Stimulated activated memory B cell treated with anti-CD40 and anti-IgM and Interleukin-4, amounts not matched to agents 10 μg/mL and 1 μg/mL and 100 μg/mL, for 72 hours (primary cell): ENCODE measurements at regions not wholly inside any gene's neighbourhood (a gene's known extent, or its start where the extent isn't known, plus 50 kb on each side); places are given as distances from the start of the nearest gene placed in this dataset.

Source experiments
- ATAC-seq: fragments of 150-1000 bp; cut with Tn5 transposase; 2 replicates; pipeline ENCODE4 v1.10.0; 2021
- H3K27ac Mint-ChIP-seq: one replicate; pipeline ENCODE4 v1.8.0; 2022; ENCODE audit warnings: mild to moderate bottlenecking, mixed read lengths
- H3K27me3 Mint-ChIP-seq: one replicate; pipeline ENCODE4 v1.8.0; 2022; ENCODE audit warnings: mixed read lengths
- H3K36me3 Mint-ChIP-seq: one replicate; pipeline ENCODE4 v1.8.0; 2022; ENCODE audit warnings: mixed read lengths
- H3K4me1 Mint-ChIP-seq: one replicate; pipeline ENCODE4 v1.8.0; 2022; ENCODE audit warnings: mixed read lengths
- H3K4me3 Mint-ChIP-seq: one replicate; pipeline ENCODE4 v1.8.0; 2022; ENCODE audit warnings: mild to moderate bottlenecking, moderate library complexity, mixed read lengths
- H3K9me3 Mint-ChIP-seq: one replicate; pipeline ENCODE4 v1.8.0; 2022; ENCODE audit warnings: mixed read lengths

- no peak overlapping the region for H3K27ac Mint-ChIP-seq
- H3K4me3 Mint-ChIP-seq, result no peak overlapping the region
- no peaks in the 10 kb centered on the region for H3K4me1 Mint-ChIP-seq
- no peak for ATAC-seq
- H3K9me3 Mint-ChIP-seq, result peaks cover 5% of the 10 kb centered on the region
- no peaks in the 10 kb centered on the region for H3K36me3 Mint-ChIP-seq
- no peaks in the 10 kb centered on the region for H3K27me3 Mint-ChIP-seq
These were observed 134.3 kb downstream of the EDEM1 start for GRCh38 chr3:5321666-5322340.

- peaks cover 8% of the 10 kb centered on the region for H3K9me3 Mint-ChIP-seq
- no peaks in the 10 kb centered on the region for H3K4me1 Mint-ChIP-seq
- no peak overlapping the region for H3K4me3 Mint-ChIP-seq
- H3K36me3 Mint-ChIP-seq, result no peaks in the 10 kb centered on the region
- H3K27ac Mint-ChIP-seq, result no peak overlapping the region
- no peaks in the 10 kb centered on the region for H3K27me3 Mint-ChIP-seq
- no peak for ATAC-seq
These were observed 137.3 kb downstream of the EDEM1 start for GRCh38 chr3:5324780-5325179.

DNA sequence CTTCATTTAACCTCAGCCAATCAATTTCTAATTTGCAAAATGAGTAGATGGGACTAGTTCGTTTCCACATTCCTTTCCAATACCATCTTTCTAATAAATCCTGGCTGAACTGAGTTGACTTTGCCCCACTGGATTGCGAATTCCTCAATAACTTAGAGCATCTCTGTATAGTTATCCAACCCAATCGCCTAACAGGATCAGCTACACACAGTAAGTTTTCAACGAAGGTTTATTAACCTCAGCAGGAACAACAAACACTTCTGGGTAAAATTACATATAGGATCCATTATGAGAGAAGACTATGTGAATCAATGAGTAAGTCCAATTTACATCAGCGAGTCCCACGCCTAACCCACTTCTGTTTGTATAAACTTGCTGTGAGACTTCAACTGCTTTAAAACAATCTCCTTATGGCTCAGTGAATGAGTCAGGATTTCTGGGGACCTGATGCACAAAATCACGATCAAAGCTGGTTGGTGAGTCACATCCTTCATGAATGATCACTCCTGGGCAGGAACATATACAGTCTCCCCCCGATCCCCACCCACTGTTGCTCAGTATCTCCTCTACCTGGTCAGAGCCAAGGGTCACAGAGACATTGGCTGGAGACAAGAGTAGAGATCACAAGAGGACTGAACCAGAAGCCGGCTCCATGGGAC, 142.8 kb downstream of the EDEM1 start:
- Mint-ChIP-seq H3K27me3 (no peaks in the 10 kb centered on the region), H3K4me3 (no peak overlapping the region), H3K36me3 (no peaks in the 10 kb centered on the region), H3K9me3 (peaks cover 8% of the 10 kb centered on the region), H3K27ac (no peak overlapping the region), H3K4me1 (peaks cover 13% of the 10 kb centered on the region)
- no peak for ATAC-seq

- no peak overlapping the region for H3K4me3 Mint-ChIP-seq
- H3K27ac Mint-ChIP-seq, result no peak overlapping the region
These were observed 144.2 kb downstream of the EDEM1 start for GRCh38 chr3:5331567-5332269.

GRCh38 chr3:5332270-5332956, 144.9 kb downstream of the EDEM1 start:
- peak; percentile 61 for ATAC-seq
- Mint-ChIP-seq H3K36me3 (no peaks in the 10 kb centered on the region), H3K27me3 (no peaks in the 10 kb centered on the region), H3K4me1 (peaks cover 13% of the 10 kb centered on the region), H3K27ac (no peak overlapping the region), H3K4me3 (no peak overlapping the region), H3K9me3 (no peaks in the 10 kb centered on the region)

More at GRCh38 chr3:5331567-5332269, 144.2 kb downstream of the EDEM1 start:
- Mint-ChIP-seq H3K27me3 (no peaks in the 10 kb centered on the region), H3K9me3 (peaks cover 3% of the 10 kb centered on the region), H3K4me1 (peaks cover 13% of the 10 kb centered on the region), H3K36me3 (no peaks in the 10 kb centered on the region)
- no peak for ATAC-seq

GRCh38 chr3:5339967-5340535, 152.5 kb downstream of the EDEM1 start:
- H3K4me1 Mint-ChIP-seq, result no peaks in the 10 kb centered on the region
- no peaks in the 10 kb centered on the region for H3K36me3 Mint-ChIP-seq
- no peak for ATAC-seq
- H3K27me3 Mint-ChIP-seq, result no peaks in the 10 kb centered on the region
- no peak overlapping the region for H3K27ac Mint-ChIP-seq
- H3K4me3 Mint-ChIP-seq, result no peak overlapping the region
- H3K9me3 Mint-ChIP-seq, result no peaks in the 10 kb centered on the region

DNA sequence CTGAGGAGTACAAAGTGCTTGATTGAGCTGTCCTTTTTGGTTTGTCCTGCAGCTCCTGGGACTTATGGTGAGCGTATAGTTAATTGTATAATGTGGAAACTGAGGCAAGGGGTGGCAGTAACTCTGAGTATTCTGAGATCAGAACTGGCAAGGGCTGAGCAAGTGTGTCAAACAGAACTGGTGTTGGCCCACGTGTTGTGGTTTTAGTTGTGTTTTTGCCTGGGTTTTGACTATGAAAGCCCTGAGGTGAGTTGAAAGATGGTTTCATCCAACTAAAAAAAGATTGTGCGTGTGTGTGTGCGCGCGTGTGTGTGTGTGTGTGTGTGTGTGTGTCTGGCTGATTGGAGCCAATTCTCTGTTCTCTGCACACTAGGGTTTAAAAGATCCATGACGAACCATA, 154.1 kb downstream of the EDEM1 start:
- H3K4me3 Mint-ChIP-seq, result no peak overlapping the region
- ATAC-seq, result no peak
- no peaks in the 10 kb centered on the region for H3K9me3 Mint-ChIP-seq
- H3K27ac Mint-ChIP-seq, result no peak overlapping the region
- H3K4me1 Mint-ChIP-seq, result no peaks in the 10 kb centered on the region
- H3K36me3 Mint-ChIP-seq, result no peaks in the 10 kb centered on the region
- peaks cover 10% of the 10 kb centered on the region for H3K27me3 Mint-ChIP-seq

DNA sequence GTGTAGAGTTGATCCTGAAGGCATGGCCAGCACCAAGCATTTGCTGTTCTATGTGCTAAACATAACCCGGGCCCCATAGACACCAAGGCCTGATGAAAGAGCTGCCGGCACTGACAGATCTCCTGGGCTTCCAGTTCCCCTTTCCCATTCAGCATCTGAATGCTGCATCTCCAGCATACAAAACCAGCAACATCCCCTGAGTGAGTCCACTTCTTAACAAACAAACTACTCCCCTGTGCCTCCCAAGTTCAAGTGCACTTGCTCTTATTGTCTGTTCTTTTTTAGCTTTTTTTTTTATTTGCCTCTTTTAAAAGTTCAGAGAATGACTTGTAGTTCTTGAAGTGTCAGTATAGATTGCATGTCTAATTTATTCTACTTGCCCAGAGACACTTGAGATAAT, 156.0 kb downstream of the EDEM1 start:
- Mint-ChIP-seq H3K27me3 (peaks cover 10% of the 10 kb centered on the region), H3K4me1 (no peaks in the 10 kb centered on the region), H3K27ac (no peak overlapping the region), H3K9me3 (no peaks in the 10 kb centered on the region), H3K4me3 (no peak overlapping the region), H3K36me3 (no peaks in the 10 kb centered on the region)
- ATAC-seq, result no peak

GRCh38 chr3:5344707-5345106, 157.2 kb downstream of the EDEM1 start:
- Mint-ChIP-seq H3K36me3 (no peaks in the 10 kb centered on the region), H3K27ac (no peak overlapping the region), H3K4me1 (no peaks in the 10 kb centered on the region), H3K9me3 (peaks cover 4% of the 10 kb centered on the region), H3K4me3 (no peak overlapping the region), H3K27me3 (peaks cover 10% of the 10 kb centered on the region)
- no peak for ATAC-seq

DNA sequence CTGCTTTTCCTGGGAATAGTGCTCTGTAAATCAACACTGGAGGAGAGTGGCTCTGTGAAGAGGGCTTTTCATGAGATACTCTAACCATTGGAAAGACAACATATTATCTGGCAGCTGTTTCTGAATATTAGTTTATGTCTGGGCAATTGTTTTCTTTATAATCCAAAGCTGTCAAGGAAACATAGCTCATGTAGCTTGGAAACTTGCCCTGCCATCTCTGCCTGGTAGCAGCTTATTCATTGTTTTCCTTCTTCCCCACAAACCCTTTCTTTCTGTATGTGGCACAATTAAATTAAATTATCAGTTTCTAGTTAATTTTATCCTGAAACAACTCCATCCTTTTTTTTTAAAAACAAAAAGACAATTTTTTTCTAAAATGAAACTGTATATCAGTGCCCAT, 160.0 kb downstream of the EDEM1 start:
- Mint-ChIP-seq H3K4me3 (no peak overlapping the region), H3K27me3 (peaks cover 10% of the 10 kb centered on the region), H3K27ac (no peak overlapping the region), H3K36me3 (no peaks in the 10 kb centered on the region), H3K4me1 (no peaks in the 10 kb centered on the region), H3K9me3 (peaks cover 4% of the 10 kb centered on the region)
- no peak for ATAC-seq

GRCh38 chr3:5348229-5348902, 160.9 kb downstream of the EDEM1 start:
- Mint-ChIP-seq H3K36me3 (no peaks in the 10 kb centered on the region), H3K27ac (no peak overlapping the region), H3K4me3 (no peak overlapping the region), H3K4me1 (no peaks in the 10 kb centered on the region), H3K9me3 (peaks cover 4% of the 10 kb centered on the region), H3K27me3 (peaks cover 10% of the 10 kb centered on the region)
- no peak for ATAC-seq

DNA sequence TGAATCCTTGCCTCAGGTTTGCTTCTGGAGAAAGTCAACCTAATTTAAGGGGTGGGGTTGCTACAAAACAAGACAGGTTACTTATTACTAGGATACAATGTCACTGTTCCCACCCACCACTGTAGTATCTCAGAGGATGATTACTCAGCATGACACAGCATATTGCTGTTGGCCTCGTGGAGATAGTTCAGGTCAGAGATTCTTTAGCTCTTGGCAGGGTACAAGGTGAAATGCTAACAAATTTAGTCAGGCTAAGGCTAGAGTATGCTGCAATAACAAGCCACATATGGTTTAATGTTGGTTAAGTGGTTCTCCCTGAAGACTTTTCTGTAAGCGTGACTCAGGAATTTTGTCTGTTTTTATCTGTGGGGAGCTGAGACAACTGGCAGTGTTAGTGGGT, 161.8 kb downstream of the EDEM1 start:
- Mint-ChIP-seq H3K36me3 (no peaks in the 10 kb centered on the region), H3K27ac (no peak overlapping the region), H3K4me3 (no peak overlapping the region), H3K27me3 (peaks cover 10% of the 10 kb centered on the region), H3K4me1 (no peaks in the 10 kb centered on the region), H3K9me3 (peaks cover 4% of the 10 kb centered on the region)
- no peak for ATAC-seq

DNA sequence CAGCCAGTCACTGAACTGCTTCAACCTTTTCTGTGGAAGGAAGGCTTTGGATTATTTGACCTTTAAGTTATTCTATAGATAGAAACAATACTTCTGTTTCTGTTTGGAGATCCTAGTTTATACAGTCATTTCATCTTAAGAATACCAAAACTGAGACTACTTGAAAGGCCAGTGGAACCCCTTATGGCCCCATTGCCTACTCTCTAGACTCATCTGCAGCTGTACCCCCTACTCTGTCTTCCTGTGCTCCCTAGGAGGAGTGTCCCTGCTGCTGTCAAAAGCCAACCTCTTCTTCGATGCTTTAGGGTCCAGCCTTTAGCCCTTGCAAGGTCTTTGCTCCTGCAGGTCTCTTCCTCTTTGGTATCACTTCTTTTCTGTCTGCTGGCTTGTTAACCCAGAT, 169.6 kb downstream of the EDEM1 start:
- Mint-ChIP-seq H3K4me1 (no peaks in the 10 kb centered on the region), H3K27ac (no peak overlapping the region), H3K27me3 (no peaks in the 10 kb centered on the region), H3K4me3 (no peak overlapping the region), H3K36me3 (peaks cover 12% of the 10 kb centered on the region), H3K9me3 (peaks cover 20% of the 10 kb centered on the region)
- peak; percentile 58 for ATAC-seq

- Mint-ChIP-seq H3K9me3 (peaks cover 20% of the 10 kb centered on the region), H3K27ac (no peak overlapping the region), H3K36me3 (peaks cover 12% of the 10 kb centered on the region), H3K4me3 (no peak overlapping the region), H3K27me3 (no peaks in the 10 kb centered on the region), H3K4me1 (no peaks in the 10 kb centered on the region)
- ATAC-seq, result no peak
These were observed 171.4 kb downstream of the EDEM1 start for GRCh38 chr3:5358911-5359310.

GRCh38 chr3:5360453-5360852, 172.9 kb downstream of the EDEM1 start:
- H3K36me3 Mint-ChIP-seq, result peaks cover 12% of the 10 kb centered on the region
- peaks cover 20% of the 10 kb centered on the region for H3K9me3 Mint-ChIP-seq
- H3K27me3 Mint-ChIP-seq, result no peaks in the 10 kb centered on the region
- no peaks in the 10 kb centered on the region for H3K4me1 Mint-ChIP-seq
- ATAC-seq, result no peak
- no peak overlapping the region for H3K4me3 Mint-ChIP-seq
- H3K27ac Mint-ChIP-seq, result no peak overlapping the region
